H1 (cell line): ENCODE measurements at regions not wholly inside any gene's neighbourhood (a gene's known extent, or its start where the extent isn't known, plus 50 kb on each side); places are given as distances from the start of the nearest gene placed in this dataset.

Experiments
- CREB1 ChIP-seq: IDR thresholded peaks from 2 replicates; pipeline ENCODE4 v1.6.1; 2012; ENCODE audit warnings: inconsistent platforms
- POU5F1 ChIP-seq: IDR thresholded peaks from 2 replicates; pipeline ENCODE4 v1.6.1; 2011; ENCODE audit warnings: low read depth, mild to moderate bottlenecking, low read length, moderate library complexity
- TF ChIP-seq, protein P1 (sequence below), 3 experiments: IDR thresholded peaks; 1 replicate in 2 of 3; 2 replicates in 1 of 3; pipeline versions ENCODE4 v1.5.1 to v1.6.1; 2011; ENCODE audit warnings: low read length in 3 of 3, mild to moderate bottlenecking in 3 of 3, inconsistent platforms in 2 of 3, low read depth in 1 of 3, moderate library complexity in 1 of 3; ENCODE audit not compliant: insufficient read depth in 1 of 3; ENCODE audit errors: control extremely low read depth in 1 of 3

DNA sequence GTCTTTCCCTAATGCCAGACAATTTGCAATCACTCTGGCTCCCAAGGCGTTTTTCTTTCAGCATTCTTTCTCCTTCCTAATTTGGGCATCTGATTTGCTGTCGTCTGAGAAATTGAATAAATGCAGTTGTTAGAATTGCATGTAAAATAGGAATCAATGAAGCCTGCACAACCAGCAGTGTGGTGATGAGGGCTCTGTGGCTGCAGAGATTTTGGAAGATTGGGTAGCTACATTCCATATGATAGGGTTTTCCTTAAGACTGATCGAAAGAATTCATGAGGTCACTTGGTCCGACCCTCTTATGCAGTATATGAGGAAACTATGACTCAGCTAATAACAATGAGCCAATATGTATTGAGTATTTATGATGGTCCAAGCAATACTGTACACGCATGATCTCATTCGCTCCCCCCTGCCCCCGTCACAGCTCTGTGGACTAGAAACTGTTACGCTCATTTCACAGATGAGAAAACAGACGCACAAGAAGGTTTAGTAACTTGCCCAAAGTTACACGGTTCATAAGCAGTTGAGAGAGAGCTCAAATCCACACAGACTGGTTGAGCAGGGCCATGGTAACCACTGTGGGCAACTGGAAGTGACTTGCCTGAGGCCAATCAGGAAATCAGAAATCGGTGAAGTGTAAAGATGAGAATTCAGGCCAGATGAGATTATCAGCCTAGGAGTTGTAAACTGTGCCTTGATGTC is 527.2 kb downstream of the GATA3 start:
- TF ChIP-seq CREB1, result no peak
- TF ChIP-seq, protein P1, sequence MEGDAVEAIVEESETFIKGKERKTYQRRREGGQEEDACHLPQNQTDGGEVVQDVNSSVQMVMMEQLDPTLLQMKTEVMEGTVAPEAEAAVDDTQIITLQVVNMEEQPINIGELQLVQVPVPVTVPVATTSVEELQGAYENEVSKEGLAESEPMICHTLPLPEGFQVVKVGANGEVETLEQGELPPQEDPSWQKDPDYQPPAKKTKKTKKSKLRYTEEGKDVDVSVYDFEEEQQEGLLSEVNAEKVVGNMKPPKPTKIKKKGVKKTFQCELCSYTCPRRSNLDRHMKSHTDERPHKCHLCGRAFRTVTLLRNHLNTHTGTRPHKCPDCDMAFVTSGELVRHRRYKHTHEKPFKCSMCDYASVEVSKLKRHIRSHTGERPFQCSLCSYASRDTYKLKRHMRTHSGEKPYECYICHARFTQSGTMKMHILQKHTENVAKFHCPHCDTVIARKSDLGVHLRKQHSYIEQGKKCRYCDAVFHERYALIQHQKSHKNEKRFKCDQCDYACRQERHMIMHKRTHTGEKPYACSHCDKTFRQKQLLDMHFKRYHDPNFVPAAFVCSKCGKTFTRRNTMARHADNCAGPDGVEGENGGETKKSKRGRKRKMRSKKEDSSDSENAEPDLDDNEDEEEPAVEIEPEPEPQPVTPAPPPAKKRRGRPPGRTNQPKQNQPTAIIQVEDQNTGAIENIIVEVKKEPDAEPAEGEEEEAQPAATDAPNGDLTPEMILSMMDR (IDR thresholded peaks at IDR 0.05; ENCODE audit: control extremely low read depth in 1 of 3, insufficient read depth in 1 of 3, low read depth in 1 of 3, low read length in 3 of 3), result no peak
- TF ChIP-seq POU5F1, result no peak
